Tibial nerve (tissue), 4 donors: ENCODE measurements at regions not wholly inside any gene's neighbourhood (a gene's known extent, or its start where the extent isn't known, plus 50 kb on each side); places are given as distances from the start of the nearest gene placed in this dataset.

Experiments
- CTCF ChIP-seq, 5 experiments: fragments of 200-600 bp in 3 of 5; fragments of 450-650 bp in 2 of 5; sonication (generic) in 3 of 5; IDR thresholded peaks; one replicate each; pipeline ENCODE4 v1.5.1; 2016 to 2019; ENCODE audit warnings: antibody characterized with exemption in 5 of 5, mild to moderate bottlenecking in 3 of 5, moderate library complexity in 2 of 5
- EP300 ChIP-seq, 2 donors: sonication (generic); formaldehyde crosslinking; IDR thresholded peaks; one replicate each; pipeline ENCODE4 v1.6.1; 2017; ENCODE audit warnings: antibody characterized with exemption in 2 of 2, mild to moderate bottlenecking in 1 of 2
- POLR2A ChIP-seq, 2 donors: fragments of 450-650 bp; IDR thresholded peaks; one replicate each; pipeline ENCODE4 v1.6.1; 2017; ENCODE audit warnings: antibody characterized with exemption in 2 of 2, mild to moderate bottlenecking in 2 of 2, moderate library complexity in 2 of 2

DNA sequence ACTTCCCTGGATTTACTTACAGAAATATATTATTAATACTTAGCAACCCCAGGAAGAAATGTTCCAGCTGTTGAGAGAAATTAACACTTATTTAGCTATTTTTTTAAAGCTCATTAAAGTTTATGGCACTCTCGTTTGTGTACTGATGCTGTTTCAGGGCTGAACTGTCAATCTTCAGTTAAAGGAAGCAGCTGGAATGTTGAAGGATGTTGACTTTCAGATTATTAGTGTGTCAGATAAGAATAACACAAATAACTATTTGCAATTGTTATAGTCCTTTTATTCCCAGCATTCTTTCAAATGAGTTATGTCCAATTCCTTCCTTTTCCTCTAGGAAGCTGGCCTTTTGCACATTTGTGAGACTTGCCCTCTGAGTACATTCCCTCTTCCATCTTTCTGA is 278.2 kb upstream of the RAG2 start:
- TF ChIP-seq CTCF (IDR thresholded peaks at IDR 0.05) (no peak), POLR2A (IDR thresholded peaks at IDR 0.05) (no peak), EP300 (IDR thresholded peaks at IDR 0.05) (no peak)
